ENCODE measurements at regions not wholly inside any gene's neighbourhood (a gene's known extent, or its start where the extent isn't known, plus 50 kb on each side); places are given as distances from the start of the nearest gene placed in this dataset.

GRCh38 chr1:57494530-57495079, 70.7 kb upstream of the DAB1 start:
- DNase-seq (ENCODE audit: insufficient read length, low spot score) (no peak), FAIRE-seq (no peak)
- TF ChIP-seq CTCF (IDR thresholded peaks at IDR 0.05; ENCODE audit: insufficient read depth, missing control alignments) = no peak

- DNase-seq (ENCODE audit: insufficient read length, low spot score) = no peak
- no peak for TF ChIP-seq CTCF (IDR thresholded peaks at IDR 0.05; ENCODE audit: insufficient read depth, missing control alignments)
- FAIRE-seq = no peak
Observed at GRCh38 chr1:57492586-57493226, 68.8 kb upstream of the DAB1 start.

GRCh38 chr1:57489358-57490036, 65.6 kb upstream of the DAB1 start:
- FAIRE-seq (no peak), DNase-seq (ENCODE audit: insufficient read length, low spot score) (no peak)
- no peak for TF ChIP-seq CTCF (IDR thresholded peaks at IDR 0.05; ENCODE audit: insufficient read depth, missing control alignments)

GRCh38 chr1:57485643-57486042, 61.8 kb upstream of the DAB1 start:
- FAIRE-seq (no peak), DNase-seq (ENCODE audit: insufficient read length, low spot score) (no peak)

GRCh38 chr1:57483954-57484353, 60.1 kb upstream of the DAB1 start:
- no peak for FAIRE-seq
- DNase-seq (ENCODE audit: insufficient read length, low spot score) = no peak
- TF ChIP-seq CTCF (IDR thresholded peaks at IDR 0.05; ENCODE audit: insufficient read depth, missing control alignments) = no peak

More at GRCh38 chr1:57485643-57486042, 61.8 kb upstream of the DAB1 start:
- no peak for TF ChIP-seq CTCF (IDR thresholded peaks at IDR 0.05; ENCODE audit: insufficient read depth, missing control alignments)

- no peak for FAIRE-seq
- no peak for TF ChIP-seq CTCF (IDR thresholded peaks at IDR 0.05; ENCODE audit: insufficient read depth, missing control alignments)
- DNase-seq (ENCODE audit: insufficient read length, low spot score) = no peak
Observed at GRCh38 chr1:57479471-57479870, 55.6 kb upstream of the DAB1 start.

GRCh38 chr1:57475366-57475765, 51.5 kb upstream of the DAB1 start:
- no peak for TF ChIP-seq CTCF (IDR thresholded peaks at IDR 0.05; ENCODE audit: insufficient read depth, missing control alignments)
- FAIRE-seq (no peak), DNase-seq (ENCODE audit: insufficient read length, low spot score) (no peak)

Measured in D721Med (cell line).